Endothelial cell of umbilical vein (primary cell): ENCODE measurements at regions not wholly inside any gene's neighbourhood (a gene's known extent, or its start where the extent isn't known, plus 50 kb on each side); places are given as distances from the start of the nearest gene placed in this dataset.

Experiments
- BruUV-seq: library from RNA; stranded (reverse); fragments of 400-500 nt; replicated peaks from 2 replicates; lab custom pipeline; 2021; lab: Mats Ljungman, UMichigan
- CTCF ChIA-PET: fragments of 300-600, 350-600 bp; sonication (Branson Sonifier 250); formaldehyde crosslinking; loops from one replicate; lab custom pipeline; 2021; ENCODE audit warnings: antibody characterized with exemption, inconsistent platforms; lab: Charles Lee
- POLR2A ChIA-PET: fragments of 300-600, 350-600 bp; sonication (Branson Sonifier 250); formaldehyde crosslinking; loops from one replicate; lab custom pipeline; 2021; ENCODE audit warnings: antibody characterized with exemption, inconsistent platforms; lab: Charles Lee
- DNase-seq: peaks from one replicate; pipeline ENCODE4 v3.0.0-alpha.2; 2011; ENCODE audit warnings: low read depth, low spot score
- FAIRE-seq: peaks from 2 replicates; lab custom pipeline; 2011; peaks lifted over from hg19 to GRCh38; lab: Jason Lieb, UNC
- H2AFZ ChIP-seq: 2 replicates; pipeline ENCODE4 v1.6.0; 2012; ENCODE audit warnings: low read depth, low read length, control low read depth, inconsistent platforms
- H3K27ac ChIP-seq: 2 replicates; pipeline ENCODE4 v1.5.1; 2011; ENCODE audit warnings: low read depth, mild to moderate bottlenecking, control low read depth, low read length, moderate library complexity; ENCODE audit not compliant: insufficient read depth
- H3K27me3 ChIP-seq, 2 experiments: 2 replicates each; pipeline versions ENCODE4 v1.6.0 to v1.6.1; 2011; ENCODE audit warnings: low read length in 2 of 2, mixed read lengths in 1 of 2; ENCODE audit not compliant: control insufficient read depth in 2 of 2, insufficient read depth in 2 of 2
- H3K36me3 ChIP-seq, 2 experiments: 2 replicates in 1 of 2; 3 replicates in 1 of 2; pipeline ENCODE4 v1.5.1; 2011; ENCODE audit warnings: low read length in 2 of 2, mild to moderate bottlenecking in 1 of 2, moderate library complexity in 1 of 2; ENCODE audit not compliant: control insufficient read depth in 2 of 2, insufficient read depth in 2 of 2; ENCODE audit errors: extremely low read depth in 1 of 2
- H3K4me1 ChIP-seq: 3 replicates; pipeline ENCODE4 v1.5.1; 2011; ENCODE audit warnings: mild to moderate bottlenecking, low read length; ENCODE audit not compliant: control insufficient read depth, insufficient read depth; ENCODE audit errors: extremely low read depth
- H3K4me2 ChIP-seq: 2 replicates; pipeline ENCODE4 v1.6.1; 2011; ENCODE audit warnings: low read length, control low read depth, mixed read lengths; ENCODE audit not compliant: insufficient read depth
- H3K4me3 ChIP-seq, 3 experiments: fragments of 200-600 bp in 1 of 3; sonication (generic), shearing (Covaris generic) in 1 of 3; replicated peaks in 1 of 3; 2 replicates each; pipeline ENCODE4 v1.5.1; 2011 to 2016; ENCODE audit warnings: control low read depth in 3 of 3, low read length in 3 of 3, mild to moderate bottlenecking in 2 of 3, inconsistent platforms in 1 of 3, low read depth in 1 of 3, moderate library complexity in 1 of 3; ENCODE audit not compliant: insufficient read depth in 1 of 3
- H3K79me2 ChIP-seq: 2 replicates; pipeline ENCODE4 v1.6.0; 2012; ENCODE audit warnings: low read length, inconsistent platforms; ENCODE audit not compliant: control insufficient read depth, insufficient read depth
- H3K9ac ChIP-seq: replicated peaks from 2 replicates; pipeline ENCODE3; 2011; ENCODE audit warnings: low read length, control low read depth; ENCODE audit not compliant: insufficient read depth; ENCODE audit errors: extremely low read depth
- H3K9me1 ChIP-seq: replicated peaks from 3 replicates; pipeline ENCODE4 v1.6.0; 2011; ENCODE audit warnings: mild to moderate bottlenecking, low read length; ENCODE audit not compliant: control insufficient read depth, insufficient read depth; ENCODE audit errors: extremely low read depth
- H3K9me3 ChIP-seq: replicated peaks from 2 replicates; pipeline ENCODE4 v1.5.1; 2012; ENCODE audit warnings: low read length, inconsistent platforms; ENCODE audit not compliant: control insufficient read depth, insufficient read depth
- H4K20me1 ChIP-seq: replicated peaks from 2 replicates; pipeline ENCODE3; 2011; ENCODE audit warnings: mild to moderate bottlenecking, low read length; ENCODE audit not compliant: control insufficient read depth, insufficient read depth; ENCODE audit errors: extremely low read depth
- EZH2 ChIP-seq: IDR thresholded peaks from 2 replicates; pipeline ENCODE4 v1.6.1; 2012; ENCODE audit warnings: borderline replicate concordance, low read depth, mild to moderate bottlenecking, moderate library complexity, low read length, inconsistent platforms; ENCODE audit not compliant: severe bottlenecking
- FOS ChIP-seq: IDR thresholded peaks from 2 replicates; pipeline ENCODE4 v1.6.1; 2011; ENCODE audit warnings: mild to moderate bottlenecking, low read length, moderate library complexity, borderline replicate concordance; ENCODE audit not compliant: insufficient read depth
- GATA2 ChIP-seq: IDR thresholded peaks from 2 replicates; pipeline ENCODE4 v1.7.0; 2011; ENCODE audit warnings: low read depth, mild to moderate bottlenecking, moderate library complexity, mixed read lengths, low read length; ENCODE audit not compliant: insufficient read length, insufficient read depth
- JUN ChIP-seq: IDR thresholded peaks from 2 replicates; pipeline ENCODE4 v1.6.1; 2011; ENCODE audit warnings: borderline replicate concordance, low read depth; ENCODE audit not compliant: insufficient read length, insufficient read depth
- MYC ChIP-seq: IDR thresholded peaks from one replicate; pipeline ENCODE4 v1.6.1; 2011; ENCODE audit warnings: mild to moderate bottlenecking, low read depth, low read length
- POLR2A ChIP-seq: IDR thresholded peaks from 2 replicates; pipeline ENCODE4 v1.6.1; 2012; ENCODE audit warnings: low read depth, mild to moderate bottlenecking, control low read depth, low read length
- dilution Hi-C: fragments of 300-500 bp; cut with MboI; formaldehyde crosslinking; loops from one replicate; pipeline ENCODE4 v1.15.0; 2019; ENCODE audit warnings: low sequenced_read_pairs; ENCODE audit not compliant: extremely low pct_ligation_motif_present
- intact Hi-C: fragments of 100-400 bp; cut with micrococcal nuclease; formaldehyde crosslinking; loops from one replicate; pipeline ENCODE4 v1.10.0; 2022
- TF ChIP-seq, protein P1 (sequence below), 2 donors: IDR thresholded peaks; 1 replicate in 1 of 2; 2 replicates in 1 of 2; pipeline ENCODE4 v1.5.1; 2011; ENCODE audit warnings: low read length in 2 of 2, mild to moderate bottlenecking in 2 of 2, moderate library complexity in 2 of 2, control low read depth in 1 of 2, inconsistent platforms in 1 of 2, low read depth in 1 of 2; ENCODE audit not compliant: insufficient read depth in 1 of 2; ENCODE audit errors: extremely low read depth in 1 of 2
- TF ChIP-seq, protein P2 (sequence below): IDR thresholded peaks from 2 replicates; pipeline ENCODE4 v1.6.1; 2011; ENCODE audit not compliant: insufficient read depth, insufficient read length

DNA sequence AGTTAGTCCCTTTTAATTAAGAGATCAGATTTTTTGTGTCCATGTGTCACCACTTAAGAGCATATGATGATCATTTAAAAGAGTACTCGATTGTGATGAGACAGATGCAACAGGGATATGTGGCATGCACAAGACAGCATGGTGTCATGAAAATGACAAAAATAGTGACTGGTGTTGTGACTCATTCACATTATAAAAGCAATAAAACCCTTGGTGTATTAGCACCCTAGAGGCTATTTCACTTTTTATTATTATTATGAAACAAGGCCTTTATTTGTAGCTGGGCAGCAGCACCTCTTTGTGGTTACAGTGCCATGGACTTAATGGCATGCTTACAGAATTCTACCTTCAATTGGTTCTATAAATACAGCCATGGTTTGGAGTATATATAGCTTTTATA, 1296.0 kb upstream of the ZEB2 start:
- H3K4me1 ChIP-seq: peaks cover 24% of the 10 kb centered on the region
- ChIA-PET CTCF (no interaction called here), POLR2A (no interaction called here)
- no peak for DNase-seq
- dilution Hi-C loops (no loop called here), intact Hi-C loops (no loop called here)
- no peaks in the 10 kb centered on the region for H3K9me1 ChIP-seq
- H3K4me2 ChIP-seq: no peak overlapping the region
- no peaks in the 10 kb centered on the region for H3K9me3 ChIP-seq
- H3K9ac ChIP-seq: no peak overlapping the region
- no peak overlapping the region for H3K4me3 ChIP-seq
- TF ChIP-seq JUN (no peak), EZH2 (no peak), POLR2A (no peak), GATA2 (no peak), MYC (no peak), FOS (no peak)
- TF ChIP-seq, protein P1, sequence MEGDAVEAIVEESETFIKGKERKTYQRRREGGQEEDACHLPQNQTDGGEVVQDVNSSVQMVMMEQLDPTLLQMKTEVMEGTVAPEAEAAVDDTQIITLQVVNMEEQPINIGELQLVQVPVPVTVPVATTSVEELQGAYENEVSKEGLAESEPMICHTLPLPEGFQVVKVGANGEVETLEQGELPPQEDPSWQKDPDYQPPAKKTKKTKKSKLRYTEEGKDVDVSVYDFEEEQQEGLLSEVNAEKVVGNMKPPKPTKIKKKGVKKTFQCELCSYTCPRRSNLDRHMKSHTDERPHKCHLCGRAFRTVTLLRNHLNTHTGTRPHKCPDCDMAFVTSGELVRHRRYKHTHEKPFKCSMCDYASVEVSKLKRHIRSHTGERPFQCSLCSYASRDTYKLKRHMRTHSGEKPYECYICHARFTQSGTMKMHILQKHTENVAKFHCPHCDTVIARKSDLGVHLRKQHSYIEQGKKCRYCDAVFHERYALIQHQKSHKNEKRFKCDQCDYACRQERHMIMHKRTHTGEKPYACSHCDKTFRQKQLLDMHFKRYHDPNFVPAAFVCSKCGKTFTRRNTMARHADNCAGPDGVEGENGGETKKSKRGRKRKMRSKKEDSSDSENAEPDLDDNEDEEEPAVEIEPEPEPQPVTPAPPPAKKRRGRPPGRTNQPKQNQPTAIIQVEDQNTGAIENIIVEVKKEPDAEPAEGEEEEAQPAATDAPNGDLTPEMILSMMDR (IDR thresholded peaks at IDR 0.05; ENCODE audit: extremely low read depth in 1 of 2, insufficient read depth in 1 of 2, low read depth in 1 of 2, low read length in 2 of 2): no peak
- TF ChIP-seq, protein P2, sequence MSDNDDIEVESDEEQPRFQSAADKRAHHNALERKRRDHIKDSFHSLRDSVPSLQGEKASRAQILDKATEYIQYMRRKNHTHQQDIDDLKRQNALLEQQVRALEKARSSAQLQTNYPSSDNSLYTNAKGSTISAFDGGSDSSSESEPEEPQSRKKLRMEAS: no peak
- H2AFZ ChIP-seq: no peak overlapping the region
- no TSS peak for BruUV-seq
- no peaks in the 10 kb centered on the region for H3K27me3 ChIP-seq
- H3K36me3 ChIP-seq: no peaks in the 10 kb centered on the region
- FAIRE-seq: no peak
- H3K79me2 ChIP-seq: no peaks in the 10 kb centered on the region
- no peak overlapping the region for H3K27ac ChIP-seq
- H4K20me1 ChIP-seq: no peaks in the 10 kb centered on the region
